A673 (cell line): ENCODE measurements at regions not wholly inside any gene's neighbourhood (a gene's known extent, or its start where the extent isn't known, plus 50 kb on each side); places are given as distances from the start of the nearest gene placed in this dataset.

Experiments
- CTCF ChIP-seq: fragments of 300-800, 200-600 bp; sonication (generic); conservative IDR thresholded peaks from 2 replicates; pipeline ENCODE4 v1.5.1; 2017; ENCODE audit warnings: low read depth, mild to moderate bottlenecking, antibody characterized with exemption, low read length, moderate library complexity, mixed read lengths
- EZH2 ChIP-seq: fragments of 200-600 bp; sonication (generic); IDR thresholded peaks from 2 replicates; pipeline ENCODE4 v1.6.1; 2017; ENCODE audit warnings: borderline replicate concordance, low read depth, mild to moderate bottlenecking, mixed read lengths, antibody characterized with exemption, low read length; ENCODE audit not compliant: poor library complexity, severe bottlenecking

- TF ChIP-seq CTCF (no peak), EZH2 (no peak)
Measured at GRCh38 chr13:82116422-82116989, 1765.8 kb downstream of the SLITRK1 start.
